ENCODE measurements at regions not wholly inside any gene's neighbourhood (a gene's known extent, or its start where the extent isn't known, plus 50 kb on each side); places are given as distances from the start of the nearest gene placed in this dataset.

DNA sequence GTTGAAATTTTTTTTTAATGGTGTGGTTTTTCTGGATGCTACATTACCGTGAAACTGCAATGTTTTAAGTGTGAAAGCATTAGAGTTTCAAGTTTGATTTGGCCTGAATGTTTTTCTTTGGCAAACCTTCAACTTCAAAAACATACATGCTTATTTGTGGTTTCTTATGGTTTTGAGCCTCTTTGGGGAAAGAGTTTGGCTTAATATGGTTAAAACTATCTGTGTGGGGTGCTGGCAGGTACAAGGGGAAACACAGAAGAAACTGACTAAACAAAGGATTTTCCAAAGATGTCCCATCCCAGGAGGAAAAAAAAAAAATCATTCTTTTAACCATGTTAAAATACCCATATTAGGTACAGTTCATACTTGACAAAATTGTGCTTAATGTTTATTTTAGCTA is 121.1 kb downstream of the HGF start:
- no peak for DNase-seq (ENCODE audit: extremely low read depth in 1 of 11, low read depth in 9 of 11, low spot score in 4 of 11)

DNA sequence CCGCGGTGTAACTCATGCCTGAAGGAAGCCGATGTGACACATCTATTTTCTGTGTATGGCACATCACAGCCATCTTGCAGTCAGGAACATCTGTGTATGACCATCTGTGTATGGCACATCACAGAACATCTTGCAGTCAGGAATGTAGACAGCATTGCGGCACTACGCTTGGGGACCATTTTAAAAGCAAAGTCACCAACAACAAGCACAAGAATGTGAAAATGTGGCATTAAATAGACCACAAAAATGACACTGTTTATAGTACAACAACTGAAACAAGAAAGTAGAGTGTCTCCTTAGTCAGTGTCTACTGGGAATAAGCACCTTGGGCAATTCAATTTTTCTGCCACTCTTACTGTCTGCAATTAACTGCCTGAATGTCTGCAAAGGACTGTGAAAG is 124.4 kb downstream of the HGF start:
- no peak for DNase-seq (ENCODE audit: extremely low read depth in 1 of 11, low read depth in 9 of 11, low spot score in 4 of 11)

DNA sequence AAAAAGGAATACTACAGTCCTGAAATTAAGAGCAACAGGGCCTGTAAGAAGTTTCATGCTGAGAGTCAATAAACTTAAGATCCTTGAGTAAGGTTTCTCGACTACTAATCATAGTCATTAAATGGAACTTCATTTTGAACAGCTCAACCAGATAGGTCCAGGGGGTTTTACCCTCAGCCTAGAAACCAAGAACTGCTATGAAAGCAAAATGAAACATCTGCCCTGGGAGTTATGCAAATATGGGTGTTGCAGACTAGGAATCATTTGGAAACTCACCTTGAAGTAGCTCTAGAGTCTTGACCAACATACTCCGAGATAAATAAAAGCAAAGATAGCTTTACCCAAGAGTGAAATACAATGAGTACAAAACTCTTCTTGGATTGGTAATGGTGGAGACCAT is 128.0 kb downstream of the HGF start:
- DNase-seq (ENCODE audit: extremely low read depth in 1 of 11, low read depth in 9 of 11, low spot score in 4 of 11): no peak

DNA sequence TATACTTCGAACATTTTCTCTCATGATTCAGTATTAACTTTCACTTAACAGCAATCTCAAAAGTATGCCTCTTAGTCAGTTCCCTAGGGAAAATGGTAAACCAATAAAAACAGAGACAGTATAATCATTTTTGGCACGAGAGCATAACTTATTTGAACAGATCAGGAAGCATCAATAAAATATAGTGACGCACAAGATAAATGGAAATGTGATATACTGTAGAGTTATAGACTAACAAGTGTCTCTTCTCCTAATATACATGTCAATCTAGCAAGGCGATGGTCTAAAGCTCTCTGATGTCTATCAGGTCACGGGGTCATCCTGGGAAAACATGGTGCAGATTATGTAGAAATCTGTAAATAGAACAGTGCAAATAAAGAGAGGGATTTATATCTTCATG is 131.6 kb downstream of the HGF start:
- peak in 2 of 11 donors; percentile 9 to 15 for DNase-seq (ENCODE audit: extremely low read depth in 1 of 11, low read depth in 9 of 11, low spot score in 4 of 11)

DNA sequence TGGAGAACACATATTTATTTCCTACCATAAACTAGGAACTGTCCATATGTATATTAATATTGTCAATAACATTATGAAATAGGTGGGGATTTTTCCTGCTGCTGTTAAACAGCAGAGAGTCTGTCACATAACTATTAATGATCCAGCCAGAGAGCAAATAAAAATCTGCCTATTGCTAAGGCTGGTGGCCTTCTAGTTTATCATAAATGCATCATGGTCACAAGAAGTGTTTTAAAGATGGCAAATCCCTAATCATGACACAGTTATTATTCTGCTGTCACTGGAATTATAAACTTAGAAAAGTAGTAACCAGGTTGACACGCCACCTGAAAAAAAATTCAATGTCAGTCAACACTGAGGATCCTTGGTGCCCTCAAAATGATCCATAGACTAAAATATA is 132.3 kb downstream of the HGF start:
- DNase-seq (ENCODE audit: extremely low read depth in 1 of 11, low read depth in 9 of 11, low spot score in 4 of 11): no peak

DNA sequence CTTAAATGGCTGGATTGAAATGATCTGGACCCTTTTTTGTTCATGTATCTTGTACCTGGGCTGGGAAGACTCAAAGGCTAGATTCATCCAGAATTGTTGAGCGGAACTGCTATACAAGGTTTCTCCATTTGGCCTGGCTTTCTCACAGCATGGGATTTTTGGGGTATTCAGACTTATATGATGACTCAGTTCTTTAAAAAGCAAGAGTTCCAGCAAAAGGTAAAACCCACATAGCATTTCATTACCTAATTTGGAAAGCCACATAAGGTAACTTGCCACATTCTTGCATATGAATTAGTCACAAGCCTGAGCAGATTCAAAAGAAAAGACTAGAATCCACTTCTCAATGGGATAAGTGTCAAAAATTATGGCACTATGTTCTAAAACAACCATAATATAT is 137.4 kb downstream of the HGF start:
- DNase-seq (ENCODE audit: extremely low read depth in 1 of 11, low read depth in 9 of 11, low spot score in 4 of 11): no peak

DNA sequence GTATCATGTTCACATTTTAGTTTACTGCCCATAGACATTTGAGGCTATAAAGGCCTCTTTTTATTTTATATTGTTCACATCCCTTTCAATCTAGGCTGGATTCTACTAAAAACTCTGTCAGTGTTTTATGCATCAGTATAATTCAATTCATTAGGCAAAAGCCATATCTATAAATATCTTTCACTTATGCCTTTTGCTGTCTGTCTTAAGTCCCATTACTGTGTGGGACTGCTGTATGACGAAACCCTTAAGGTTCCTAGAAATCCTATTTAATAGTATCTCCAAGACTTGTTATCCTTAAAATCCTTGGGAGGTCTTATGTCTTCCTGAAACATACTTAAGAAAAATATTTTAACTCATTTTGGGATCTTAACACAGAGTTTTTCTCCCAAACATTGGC is 139.2 kb downstream of the HGF start:
- DNase-seq (ENCODE audit: extremely low read depth in 1 of 11, low read depth in 9 of 11, low spot score in 4 of 11): no peak

DNA sequence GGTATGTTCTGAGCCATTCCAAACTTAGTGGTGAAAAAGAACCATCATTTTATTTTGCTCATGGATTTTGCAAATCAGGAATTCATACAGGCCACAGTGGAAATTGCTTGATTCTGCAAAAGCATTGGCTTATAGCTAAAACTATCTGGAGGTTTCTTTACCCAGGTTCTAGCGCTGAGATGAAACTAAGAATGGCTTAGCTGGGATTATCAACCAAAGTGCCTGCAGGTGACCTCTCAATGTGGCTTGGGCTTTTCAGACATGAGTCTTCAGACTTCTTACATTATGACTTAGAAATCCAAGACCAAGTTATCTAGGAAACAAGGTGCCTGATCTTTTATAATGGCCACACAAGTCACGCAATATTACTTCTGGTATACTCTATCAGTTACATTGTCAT is 140.1 kb downstream of the HGF start:
- DNase-seq (ENCODE audit: extremely low read depth in 1 of 11, low read depth in 9 of 11, low spot score in 4 of 11): no peak

DNA sequence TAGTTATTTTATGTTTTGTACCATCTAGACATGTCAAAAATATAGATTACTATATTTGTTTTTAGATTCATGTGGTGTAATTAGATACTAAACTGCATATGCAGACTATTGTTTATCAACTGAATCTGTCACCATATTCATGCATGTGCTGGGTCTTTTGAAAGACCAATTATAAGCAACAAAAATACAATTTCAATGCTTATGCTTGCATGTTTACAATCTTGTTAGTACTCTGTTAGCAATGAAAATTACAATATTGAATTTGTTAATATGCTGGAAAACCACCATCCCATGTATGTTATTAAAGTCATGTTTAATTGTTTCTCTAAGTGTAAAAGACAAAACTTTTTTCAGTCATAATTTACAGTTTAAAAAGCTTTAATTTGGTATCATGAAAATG is 140.9 kb downstream of the HGF start:
- DNase-seq (ENCODE audit: extremely low read depth in 1 of 11, low read depth in 9 of 11, low spot score in 4 of 11): no peak

DNA sequence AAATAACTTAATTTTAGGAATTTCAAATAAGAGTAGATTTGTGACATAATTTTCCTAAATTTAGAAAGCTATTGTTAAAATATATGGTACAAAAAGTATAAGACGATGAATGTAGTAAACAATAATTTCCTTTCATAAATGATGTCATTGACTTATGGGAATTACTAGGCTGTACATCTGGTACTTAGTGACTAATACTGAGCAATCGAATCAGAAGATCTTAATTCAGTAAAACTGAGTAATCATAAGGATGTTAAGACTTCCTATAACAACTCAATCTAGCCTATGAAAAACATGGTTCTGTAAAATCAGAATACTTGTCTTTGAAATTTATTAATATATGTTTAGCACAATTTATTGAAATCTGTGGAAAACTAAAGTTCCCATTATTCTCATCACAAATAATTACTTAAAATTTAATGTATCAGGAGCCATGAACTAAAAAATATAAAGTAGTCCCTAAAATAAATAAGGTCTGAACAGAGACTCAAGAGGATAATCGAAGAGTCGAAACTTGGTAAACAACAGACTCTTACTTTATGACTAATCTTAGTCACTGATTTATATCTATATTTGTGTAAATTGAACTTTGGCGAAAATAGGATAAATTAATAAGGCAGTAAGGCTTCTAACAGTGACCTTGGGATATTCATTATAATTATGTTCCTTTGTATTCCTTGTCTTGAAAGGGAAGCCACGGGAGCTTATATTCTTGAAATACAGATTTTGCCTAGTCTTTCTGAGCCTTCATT is 142.1 kb downstream of the HGF start:
- no peak for DNase-seq (ENCODE audit: extremely low read depth in 1 of 11, low read depth in 9 of 11, low spot score in 4 of 11)

DNA sequence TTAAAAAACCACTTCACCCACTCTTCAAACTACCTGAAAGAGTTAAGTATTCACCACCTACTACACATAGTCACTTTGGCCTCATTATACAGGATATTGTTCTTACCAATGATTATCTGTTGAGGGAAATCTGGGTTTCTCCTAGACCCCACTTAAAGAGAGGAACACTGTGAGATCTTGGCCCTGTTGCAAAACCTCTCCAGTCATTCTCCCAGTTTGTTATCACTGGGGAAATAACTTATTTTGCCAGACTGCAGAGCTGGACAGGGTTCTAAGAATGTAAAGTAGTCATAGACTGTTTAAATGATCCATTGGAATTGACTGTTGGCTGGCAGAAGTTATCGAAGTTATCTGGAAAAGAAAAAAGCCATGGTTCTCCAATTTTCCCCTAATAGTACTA is 143.8 kb downstream of the HGF start:
- DNase-seq (ENCODE audit: extremely low read depth in 1 of 11, low read depth in 9 of 11, low spot score in 4 of 11): no peak

DNA sequence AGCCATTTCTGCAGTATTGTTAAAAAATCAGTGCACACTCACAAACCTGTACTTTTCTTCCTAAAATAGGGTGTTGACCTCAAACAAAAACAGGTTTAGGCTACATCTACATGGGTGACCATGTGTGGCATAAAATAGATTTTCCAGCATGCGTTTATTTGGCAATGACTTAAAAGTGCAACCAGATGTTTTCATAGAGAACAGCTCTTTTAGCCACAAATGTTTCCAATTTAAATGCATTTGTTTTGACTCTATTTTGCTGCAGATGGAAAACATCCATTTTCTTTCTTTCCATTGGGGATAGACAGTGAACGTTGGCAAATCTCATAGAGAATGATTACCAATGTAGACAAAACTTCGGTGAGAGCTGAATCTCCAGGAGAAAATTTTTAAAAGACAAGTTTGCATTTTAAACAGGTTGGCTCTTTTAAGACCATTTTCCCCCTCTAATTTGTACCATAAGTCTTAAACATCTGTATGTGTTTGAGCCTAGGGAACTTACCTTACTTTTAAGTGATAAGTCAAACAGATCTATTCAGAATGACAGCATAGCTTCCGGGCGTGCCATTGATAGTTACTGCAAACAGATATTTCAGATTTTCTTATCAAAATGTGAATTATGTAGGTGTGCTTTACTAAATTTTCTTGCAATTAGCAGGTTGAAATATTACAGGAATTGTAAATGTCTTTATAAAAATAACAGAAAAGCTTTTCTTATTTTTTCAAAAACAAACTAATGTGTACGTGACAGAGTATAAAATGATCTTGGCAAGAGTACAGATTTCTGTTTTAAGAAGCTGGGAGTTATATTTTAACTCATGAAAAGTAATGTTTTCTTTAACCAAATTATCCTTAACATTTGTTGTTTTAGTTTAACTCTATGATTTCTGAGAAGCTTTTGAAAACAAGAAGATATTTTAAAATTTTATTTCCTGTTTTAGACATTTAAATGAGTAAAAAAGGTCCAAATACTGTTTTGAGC is 144.9 kb downstream of the HGF start:
- peak in 1 of 11 donors; percentile 9 for DNase-seq (ENCODE audit: extremely low read depth in 1 of 11, low read depth in 9 of 11, low spot score in 4 of 11)

DNA sequence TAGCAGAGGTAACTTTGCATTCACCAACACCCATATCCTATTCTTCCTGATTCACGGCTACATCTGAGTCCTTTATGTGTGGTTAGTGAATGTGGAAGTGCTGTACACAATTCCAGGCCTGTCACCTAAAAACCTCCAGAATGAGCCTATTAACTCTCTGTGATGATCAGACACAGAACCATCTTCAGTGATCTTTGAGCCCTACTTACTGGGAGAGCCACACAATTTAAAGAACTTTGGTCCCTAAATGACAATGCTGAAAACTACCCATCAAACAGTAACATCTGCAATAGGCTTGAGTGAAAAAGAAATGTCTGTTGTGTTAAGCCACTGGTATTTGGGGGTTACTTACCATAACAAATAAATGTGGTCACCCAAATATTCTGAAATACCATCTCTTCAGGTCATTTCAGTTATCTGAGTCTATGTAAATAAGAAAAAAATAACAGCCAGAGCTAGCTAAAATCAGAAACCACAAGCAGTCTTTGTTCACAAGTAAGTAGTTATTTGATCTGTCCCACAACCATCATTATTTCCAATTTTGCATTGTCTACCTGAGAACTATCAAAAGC is 145.7 kb downstream of the HGF start:
- DNase-seq (ENCODE audit: extremely low read depth in 1 of 11, low read depth in 9 of 11, low spot score in 4 of 11): no peak

DNA sequence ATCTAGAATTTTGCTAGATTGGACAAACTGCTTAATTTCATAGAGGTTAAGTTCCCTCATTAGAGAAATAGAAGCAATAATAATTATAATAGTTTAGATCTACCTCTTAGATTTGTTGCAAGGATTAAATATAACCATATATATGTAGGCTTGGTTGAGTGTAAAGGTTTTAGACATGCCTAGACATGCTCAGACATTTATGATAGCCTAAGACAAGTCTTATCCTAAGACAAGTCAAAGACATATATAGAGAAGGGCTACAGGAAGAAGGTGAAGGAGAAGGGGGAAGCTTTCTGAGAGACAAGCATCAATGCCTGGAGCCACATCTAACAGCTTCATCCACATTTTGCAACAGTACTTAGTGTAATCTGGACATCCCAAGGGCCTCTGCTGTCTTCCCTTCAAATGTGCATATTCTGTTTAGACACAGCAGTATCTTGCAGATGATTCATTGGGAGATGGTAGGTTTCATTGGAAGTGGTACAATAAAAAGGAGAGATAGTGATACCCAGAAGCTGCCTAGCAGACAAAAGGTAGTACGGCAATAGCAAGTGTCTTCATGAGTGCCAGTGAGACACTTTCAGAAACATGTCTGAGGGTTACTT is 146.5 kb downstream of the HGF start:
- DNase-seq (ENCODE audit: extremely low read depth in 1 of 11, low read depth in 9 of 11, low spot score in 4 of 11): no peak

DNA sequence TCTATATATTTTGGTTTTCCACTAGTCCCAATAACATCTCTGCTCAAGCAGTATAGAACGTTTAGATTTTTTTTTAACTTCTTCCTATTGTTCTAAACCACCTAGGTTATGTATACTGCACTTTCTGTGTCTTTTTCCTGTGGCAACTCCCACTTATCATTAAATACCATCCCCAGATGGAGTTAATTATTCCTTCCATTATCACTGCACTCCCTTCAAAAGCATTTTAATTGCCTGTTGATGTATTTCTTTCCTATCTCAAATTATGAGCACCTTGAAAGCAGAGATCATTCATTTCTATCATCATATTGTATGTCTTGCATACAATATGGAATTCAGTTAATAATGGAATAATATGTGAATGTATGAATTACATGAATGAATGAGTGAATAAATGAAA is 148.0 kb downstream of the HGF start:
- no peak for DNase-seq (ENCODE audit: extremely low read depth in 1 of 11, low read depth in 9 of 11, low spot score in 4 of 11)

DNA sequence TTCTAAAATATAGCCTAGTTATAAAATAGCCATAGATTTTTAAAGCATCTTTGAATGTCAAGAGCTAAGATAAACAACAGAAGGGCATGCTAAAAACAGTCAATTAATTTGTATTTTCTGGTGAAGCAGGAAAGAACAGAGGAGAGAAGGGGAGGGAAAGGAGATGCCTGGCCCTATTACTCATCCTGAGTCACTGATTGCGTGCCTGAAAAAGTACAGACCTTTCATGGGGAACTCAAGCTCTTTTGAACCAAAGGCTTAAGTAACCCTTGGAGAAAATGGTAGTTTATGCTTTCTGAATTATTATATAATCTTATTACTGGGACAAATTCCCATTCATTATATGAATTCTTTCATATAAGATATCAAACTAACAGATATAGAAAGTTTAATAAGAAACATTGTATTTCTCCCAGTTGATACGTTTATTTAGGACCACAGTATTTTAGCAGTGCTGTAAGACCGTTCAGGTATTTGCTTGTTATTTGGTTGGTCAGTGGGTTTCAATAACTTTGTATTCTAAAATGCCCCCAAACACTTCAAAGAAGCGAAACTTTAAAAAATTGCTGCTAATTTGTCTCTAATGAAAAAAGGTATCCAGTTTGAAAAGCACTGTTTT is 151.3 kb downstream of the HGF start:
- DNase-seq (ENCODE audit: extremely low read depth in 1 of 11, low read depth in 9 of 11, low spot score in 4 of 11): no peak

DNA sequence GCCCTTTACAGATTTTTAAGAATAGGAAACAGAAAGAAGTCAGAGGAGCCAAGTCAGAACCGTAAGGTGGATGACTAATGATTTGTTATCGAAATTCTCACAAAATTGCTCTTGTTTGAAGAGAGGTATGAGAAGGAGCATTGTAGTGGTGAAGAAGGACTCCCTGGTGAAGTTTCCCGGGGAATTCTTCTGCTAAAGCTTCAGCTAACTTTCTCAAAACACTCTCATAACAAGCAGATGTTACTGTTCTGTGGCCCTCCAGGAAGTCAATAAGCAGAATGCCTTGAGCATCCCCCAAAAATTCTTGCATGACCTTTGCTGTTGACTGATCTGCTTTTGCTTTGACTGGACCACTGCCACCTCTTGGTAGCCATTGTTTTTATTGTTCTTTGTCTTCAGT is 152.9 kb downstream of the HGF start:
- DNase-seq (ENCODE audit: extremely low read depth in 1 of 11, low read depth in 9 of 11, low spot score in 4 of 11): no peak

DNA sequence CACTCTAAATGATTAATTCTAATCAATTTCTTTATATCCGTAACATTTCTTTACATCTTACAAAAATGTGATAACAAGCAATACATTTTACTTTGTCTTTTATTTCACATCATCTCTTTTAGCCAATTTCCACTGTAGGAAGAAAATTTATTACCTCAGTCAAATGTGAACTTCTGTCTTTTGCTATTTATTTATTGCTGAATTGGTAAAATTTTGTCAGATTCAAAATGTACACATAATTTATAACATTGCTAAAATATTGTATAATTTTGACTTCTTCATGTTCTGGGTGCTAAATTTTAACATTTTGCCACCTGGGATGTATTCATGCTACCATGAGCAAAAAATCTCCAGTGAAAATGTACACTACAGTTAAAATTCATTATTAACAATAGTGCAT is 158.0 kb downstream of the HGF start:
- no peak for DNase-seq (ENCODE audit: extremely low read depth in 1 of 11, low read depth in 9 of 11, low spot score in 4 of 11)

DNA sequence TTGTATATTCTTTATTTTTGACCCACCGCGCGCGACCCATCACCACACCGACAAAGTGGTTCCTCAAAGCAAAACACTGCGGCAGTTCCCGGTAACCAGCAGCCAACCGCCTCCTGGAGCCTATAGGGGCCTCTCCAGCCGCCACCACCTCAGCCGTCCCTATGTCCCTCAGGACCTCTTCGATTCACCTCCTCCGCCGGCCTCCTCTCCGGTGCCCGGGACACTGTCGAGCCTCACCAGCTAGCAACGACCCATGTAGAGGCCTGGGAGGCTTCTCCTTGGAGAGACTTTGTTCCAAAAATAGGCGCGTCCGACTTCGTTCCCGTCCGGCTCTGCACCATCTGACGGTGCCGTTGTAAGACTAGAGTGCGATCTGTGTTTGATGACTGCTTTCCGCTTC is 158.8 kb downstream of the HGF start:
- no peak for DNase-seq (ENCODE audit: extremely low read depth in 1 of 11, low read depth in 9 of 11, low spot score in 4 of 11)
